SJCRH30 (cell line): ENCODE measurements at regions not wholly inside any gene's neighbourhood (a gene's known extent, or its start where the extent isn't known, plus 50 kb on each side); places are given as distances from the start of the nearest gene placed in this dataset.

Source experiments
- DNase-seq, 2 experiments: peaks; one replicate each; pipeline ENCODE4 v3.0.0-alpha.2; 2015 to 2020
- H3K27ac ChIP-seq: fragments of 250-450 bp; sonication (Bioruptor Pico); 2 replicates; pipeline ENCODE4 v1.5.1; 2020; ENCODE audit warnings: mild to moderate bottlenecking, moderate library complexity
- H3K27me3 ChIP-seq: fragments of 250-450 bp; sonication (Bioruptor Pico); 2 replicates; pipeline ENCODE4 v1.5.1; 2020; ENCODE audit warnings: mild to moderate bottlenecking, moderate library complexity
- H3K36me3 ChIP-seq: fragments of 250-450 bp; sonication (Bioruptor Pico); 2 replicates; pipeline ENCODE4 v1.5.1; 2020; ENCODE audit warnings: mild to moderate bottlenecking, moderate library complexity
- H3K4me1 ChIP-seq: fragments of 250-450 bp; sonication (Bioruptor Pico); 2 replicates; pipeline ENCODE4 v1.5.1; 2020; ENCODE audit warnings: mild to moderate bottlenecking, moderate library complexity
- H3K4me3 ChIP-seq: fragments of 250-450 bp; sonication (Bioruptor Pico); 2 replicates; pipeline ENCODE4 v1.5.1; 2020; ENCODE audit warnings: mild to moderate bottlenecking, moderate library complexity
- H3K9me3 ChIP-seq: fragments of 250-450 bp; sonication (Bioruptor Pico); replicated peaks from 2 replicates; pipeline ENCODE4 v1.5.1; 2020; ENCODE audit warnings: mild to moderate bottlenecking, moderate library complexity

- Histone ChIP-seq H3K9me3 (no peaks in the 10 kb centered on the region), H3K27ac (no peak overlapping the region; the same call in 1 of the 2 replicates), H3K36me3 (no peaks in the 10 kb centered on the region), H3K4me3 (no peak overlapping the region), H3K4me1 (0 out of 2 replicates have a peak, but pooled peaks cover 3% of the 10 kb centered on the region), H3K27me3 (no peaks in the 10 kb centered on the region)
- DNase-seq = no peak
These were observed 593.5 kb downstream of the BCOR start for GRCh38 chrX:39504227-39504626.

DNA sequence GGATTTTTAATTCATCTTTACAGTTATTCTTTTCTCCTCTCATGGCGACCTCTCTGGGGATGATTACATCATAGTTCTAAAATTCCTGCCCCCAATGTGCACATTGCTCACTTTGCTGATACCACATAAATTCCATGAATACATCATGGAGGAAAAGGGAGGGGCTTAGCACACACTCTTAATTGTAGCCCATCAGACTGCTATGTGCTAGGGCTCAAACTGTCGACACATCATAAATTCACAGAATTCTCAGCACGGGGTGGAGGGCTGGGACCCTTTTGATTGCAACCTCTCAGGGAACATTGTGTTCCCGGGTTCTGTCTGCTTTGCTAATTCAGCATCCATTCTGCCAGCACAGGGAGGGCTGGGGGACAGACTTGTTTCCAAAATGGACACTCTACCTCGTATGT, 592.9 kb downstream of the BCOR start:
- no peak for DNase-seq
- Histone ChIP-seq H3K4me1 (0 out of 2 replicates have a peak, but pooled peaks cover 3% of the 10 kb centered on the region), H3K4me3 (no peak overlapping the region), H3K27ac (no peak overlapping the region; the same call in 1 of the 2 replicates), H3K27me3 (no peaks in the 10 kb centered on the region), H3K9me3 (no peaks in the 10 kb centered on the region), H3K36me3 (no peaks in the 10 kb centered on the region)

DNA sequence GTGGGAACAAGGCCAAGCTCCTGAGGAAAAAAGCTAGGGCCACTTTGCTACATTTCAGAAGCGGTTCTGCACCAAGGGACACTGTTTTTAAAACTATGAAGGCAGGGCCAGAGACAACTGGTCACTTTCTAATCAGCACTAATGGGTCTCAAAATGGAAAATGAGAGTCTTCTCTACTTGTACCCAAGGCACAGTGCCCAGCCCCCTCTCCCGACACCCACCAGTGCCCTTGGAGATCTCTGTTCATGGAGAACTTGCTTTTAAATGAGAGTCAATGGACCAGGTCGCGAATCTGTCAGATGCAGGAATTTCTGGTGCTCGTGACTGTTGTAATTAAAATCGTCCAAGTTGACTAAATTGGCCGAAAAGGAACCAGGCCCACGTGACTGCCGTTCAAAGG, 591.6 kb downstream of the BCOR start:
- no peaks in the 10 kb centered on the region for H3K27me3 ChIP-seq
- no peak overlapping the region for H3K27ac ChIP-seq
- no peaks in the 10 kb centered on the region for H3K36me3 ChIP-seq
- H3K9me3 ChIP-seq = no peaks in the 10 kb centered on the region
- no peak for DNase-seq
- H3K4me1 ChIP-seq = 0 out of 2 replicates have a peak, but pooled peaks cover 3% of the 10 kb centered on the region
- no peak overlapping the region for H3K4me3 ChIP-seq

GRCh38 chrX:39507034-39507433, 590.7 kb downstream of the BCOR start:
- H3K4me3 ChIP-seq = no peak overlapping the region
- H3K27me3 ChIP-seq = no peaks in the 10 kb centered on the region
- H3K4me1 ChIP-seq = 0 out of 2 replicates have a peak, but pooled peaks cover 3% of the 10 kb centered on the region
- peak in 1 of 2 experiments; percentile 48 for DNase-seq
- no peaks in the 10 kb centered on the region for H3K36me3 ChIP-seq
- no peak overlapping the region for H3K27ac ChIP-seq
- H3K9me3 ChIP-seq = no peaks in the 10 kb centered on the region

- Histone ChIP-seq H3K36me3 (no peaks in the 10 kb centered on the region), H3K9me3 (no peaks in the 10 kb centered on the region), H3K4me3 (no peak overlapping the region), H3K4me1 (0 out of 2 replicates have a peak, but pooled peaks cover 3% of the 10 kb centered on the region), H3K27ac (no peak overlapping the region), H3K27me3 (no peaks in the 10 kb centered on the region)
- no peak for DNase-seq
These were observed 590.0 kb downstream of the BCOR start for GRCh38 chrX:39507617-39508299.

GRCh38 chrX:39508300-39508692, 589.5 kb downstream of the BCOR start:
- no peaks in the 10 kb centered on the region for H3K36me3 ChIP-seq

GRCh38 chrX:39509157-39509556, 588.6 kb downstream of the BCOR start:
- DNase-seq = no peak
- no peak overlapping the region for H3K27ac ChIP-seq
- H3K36me3 ChIP-seq = no peaks in the 10 kb centered on the region
- H3K27me3 ChIP-seq = no peaks in the 10 kb centered on the region
- H3K9me3 ChIP-seq = no peaks in the 10 kb centered on the region
- 0 out of 2 replicates have a peak, but pooled peaks cover 3% of the 10 kb centered on the region for H3K4me1 ChIP-seq
- no peak overlapping the region for H3K4me3 ChIP-seq

More at GRCh38 chrX:39508300-39508692, 589.5 kb downstream of the BCOR start:
- no peaks in the 10 kb centered on the region for H3K9me3 ChIP-seq
- DNase-seq = no peak
- H3K27me3 ChIP-seq = no peaks in the 10 kb centered on the region
- 0 out of 2 replicates have a peak, but pooled peaks cover 3% of the 10 kb centered on the region for H3K4me1 ChIP-seq
- H3K27ac ChIP-seq = no peak overlapping the region
- H3K4me3 ChIP-seq = no peak overlapping the region

DNA sequence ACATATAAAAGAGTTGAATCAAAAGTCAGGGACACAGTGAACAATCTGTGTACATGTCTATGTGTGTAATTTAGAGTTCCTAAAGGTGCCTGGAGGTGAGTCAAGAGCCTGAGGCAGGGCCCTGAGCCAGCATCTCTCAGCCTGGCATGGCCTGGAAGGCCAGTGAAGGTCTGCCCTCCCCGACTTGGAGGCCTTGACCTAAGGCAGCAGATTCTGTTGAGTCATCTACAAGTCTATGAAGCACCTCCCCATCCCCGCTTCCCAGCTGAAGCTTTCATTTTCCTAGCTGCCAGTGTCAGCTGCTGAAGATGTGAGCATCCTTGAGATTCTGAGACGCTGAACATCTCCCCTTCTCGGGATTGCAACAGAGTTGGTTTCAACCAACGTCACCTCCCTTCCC, 583.9 kb downstream of the BCOR start:
- H3K27ac ChIP-seq = no peak overlapping the region
- peaks cover 6% of the 10 kb centered on the region; the same call in 1 of the 2 replicates for H3K4me1 ChIP-seq
- H3K36me3 ChIP-seq = no peaks in the 10 kb centered on the region
- H3K9me3 ChIP-seq = no peaks in the 10 kb centered on the region
- no peaks in the 10 kb centered on the region for H3K27me3 ChIP-seq
- DNase-seq = no peak
- H3K4me3 ChIP-seq = no peak overlapping the region

DNA sequence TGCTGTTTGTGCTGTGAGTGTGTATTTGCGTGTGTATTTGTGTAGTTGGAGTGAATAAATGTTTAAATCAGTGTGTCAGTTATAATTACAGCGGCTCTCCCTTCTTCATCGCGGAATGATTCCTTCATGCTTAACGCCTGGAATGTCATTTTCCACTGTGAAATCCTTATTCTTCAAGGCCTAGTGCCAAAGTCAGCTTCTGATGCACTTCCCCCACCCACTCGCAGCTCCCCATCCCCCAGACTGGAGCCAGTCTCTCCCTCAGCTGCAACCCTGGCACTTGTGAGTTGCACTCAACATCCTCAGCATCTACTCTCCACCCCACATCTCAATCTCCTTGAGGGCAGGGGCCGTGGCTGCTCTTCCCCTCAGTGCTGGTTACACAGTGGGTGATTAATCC, 583.0 kb downstream of the BCOR start:
- Histone ChIP-seq H3K4me3 (no peak overlapping the region), H3K9me3 (no peaks in the 10 kb centered on the region), H3K27ac (no peak overlapping the region), H3K4me1 (peaks cover 6% of the 10 kb centered on the region; the same call in 1 of the 2 replicates), H3K36me3 (no peaks in the 10 kb centered on the region), H3K27me3 (no peaks in the 10 kb centered on the region)
- DNase-seq = no peak

DNA sequence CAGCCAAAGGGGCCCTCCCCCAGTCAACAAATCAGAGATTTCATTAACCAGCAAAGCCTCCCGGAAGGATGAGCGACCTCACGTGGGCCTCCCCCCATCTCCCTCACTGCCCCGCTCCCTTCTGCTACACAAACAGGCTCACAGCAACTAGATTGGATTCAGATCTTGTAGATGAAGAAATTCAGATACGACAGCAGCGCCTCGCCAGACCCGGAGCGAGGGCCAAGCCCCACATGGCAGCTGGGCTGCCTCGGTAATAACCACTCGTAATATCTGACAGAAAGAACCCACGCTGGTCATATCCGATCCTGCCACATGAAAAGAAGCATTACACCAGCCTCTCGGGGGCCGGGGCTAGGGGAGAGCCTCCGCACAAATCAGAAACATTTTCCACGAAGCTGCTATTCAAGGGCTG, 581.3 kb downstream of the BCOR start:
- no peaks in the 10 kb centered on the region for H3K27me3 ChIP-seq

DNA sequence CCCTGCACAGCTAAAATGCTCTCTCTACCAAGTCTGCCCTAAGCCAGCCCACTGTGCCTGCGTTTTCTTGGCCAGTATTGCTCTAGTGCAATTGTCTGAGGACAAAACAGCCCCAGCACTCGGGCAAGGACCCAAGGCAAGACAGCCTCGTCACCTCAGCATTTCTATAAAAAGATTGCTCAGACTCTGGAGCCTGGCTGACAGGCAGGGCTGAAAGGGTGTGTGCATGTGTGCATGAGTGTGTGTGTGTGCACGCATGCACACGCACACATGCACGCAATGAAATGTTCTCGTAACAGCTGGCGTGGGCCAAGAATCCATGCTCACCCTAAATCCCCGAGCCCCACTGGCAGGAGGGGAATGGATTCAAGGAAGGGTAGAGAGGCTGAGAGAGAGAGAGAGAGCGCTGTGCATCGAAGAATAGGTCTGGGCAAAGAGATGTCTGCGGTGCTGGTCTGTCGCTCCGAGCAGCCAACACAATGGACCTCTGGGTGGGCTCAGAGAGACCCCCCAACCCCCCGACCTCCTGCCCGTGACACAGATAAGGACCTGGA, 579.2 kb downstream of the BCOR start:
- H3K36me3 ChIP-seq = no peaks in the 10 kb centered on the region
- H3K4me1 ChIP-seq = peaks cover 6% of the 10 kb centered on the region; the same call in 1 of the 2 replicates
- no peaks in the 10 kb centered on the region for H3K27me3 ChIP-seq
- peak overlapping the region; percentile 25; the same call in 1 of the 2 replicates for H3K27ac ChIP-seq
- peak in 1 of 2 experiments; percentile 10 for DNase-seq
- no peaks in the 10 kb centered on the region for H3K9me3 ChIP-seq
- H3K4me3 ChIP-seq = peak overlapping the region; percentile 38

More for the DNA sequence above, 581.3 kb downstream of the BCOR start:
- Histone ChIP-seq H3K4me3 (peak overlapping the region; percentile 31), H3K9me3 (no peaks in the 10 kb centered on the region), H3K4me1 (peaks cover 6% of the 10 kb centered on the region; the same call in 1 of the 2 replicates), H3K36me3 (no peaks in the 10 kb centered on the region), H3K27ac (0 out of 2 replicates have a peak overlapping the region, but pooled peaks have one; percentile 13)
- peak; percentile 22 to 23 for DNase-seq

DNA sequence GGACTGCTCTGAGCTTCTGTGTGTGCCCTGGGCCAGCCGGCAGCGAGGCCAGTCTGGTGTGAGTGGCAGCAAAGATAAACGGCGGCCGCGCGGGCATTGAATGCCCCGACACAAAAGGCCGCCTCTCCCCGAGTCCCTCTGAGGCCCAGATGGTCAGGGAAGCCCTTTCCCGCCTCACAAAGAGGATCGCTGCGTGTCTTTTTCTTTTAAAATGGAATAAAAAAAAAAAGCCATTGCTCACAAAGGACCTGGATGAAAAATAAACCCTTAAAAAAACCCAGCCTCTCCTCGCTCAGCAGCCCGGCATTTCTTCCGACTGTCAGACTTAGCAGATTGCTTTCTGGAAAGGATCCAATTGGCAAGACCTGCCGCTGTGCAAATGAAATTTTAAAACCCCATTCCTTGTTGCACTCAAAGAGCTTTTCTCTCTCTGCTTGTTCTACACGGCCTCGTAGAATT, 578.7 kb downstream of the BCOR start:
- Histone ChIP-seq H3K27ac (peak overlapping the region; percentile 25; the same call in 1 of the 2 replicates), H3K27me3 (no peaks in the 10 kb centered on the region), H3K4me3 (peak overlapping the region; percentile 38), H3K9me3 (no peaks in the 10 kb centered on the region), H3K36me3 (no peaks in the 10 kb centered on the region), H3K4me1 (peaks cover 6% of the 10 kb centered on the region; the same call in 1 of the 2 replicates)
- DNase-seq = peak in 1 of 2 experiments; percentile 25

- no peak overlapping the region for H3K27ac ChIP-seq
- H3K9me3 ChIP-seq = no peaks in the 10 kb centered on the region
- no peaks in the 10 kb centered on the region for H3K36me3 ChIP-seq
- H3K4me1 ChIP-seq = peaks cover 6% of the 10 kb centered on the region; the same call in 1 of the 2 replicates
- no peak for DNase-seq
- no peaks in the 10 kb centered on the region for H3K27me3 ChIP-seq
- H3K4me3 ChIP-seq = no peak overlapping the region
These were observed 578.0 kb downstream of the BCOR start for GRCh38 chrX:39519566-39520301.

DNA sequence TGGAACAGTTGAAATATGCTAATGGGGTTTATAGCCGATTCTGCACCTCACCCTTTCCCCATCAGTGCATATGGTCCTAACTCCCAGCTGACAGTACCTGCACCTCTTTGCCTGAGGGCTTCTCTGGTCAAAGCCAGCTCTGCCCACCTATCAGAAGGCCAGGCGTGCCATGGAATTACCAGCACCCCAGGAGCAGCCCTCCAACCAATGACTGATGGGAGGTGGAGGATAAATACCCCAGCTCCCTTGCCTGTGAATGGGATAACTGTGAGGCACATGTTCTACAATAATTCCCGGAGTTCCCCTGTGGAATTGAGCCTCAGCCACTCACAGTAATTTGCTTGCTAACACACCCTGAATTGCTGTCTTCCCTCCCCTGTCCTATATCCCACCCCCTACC, 572.0 kb downstream of the BCOR start:
- DNase-seq = no peak
- Histone ChIP-seq H3K27ac (no peak overlapping the region), H3K9me3 (no peaks in the 10 kb centered on the region), H3K27me3 (no peaks in the 10 kb centered on the region), H3K36me3 (no peaks in the 10 kb centered on the region), H3K4me3 (no peak overlapping the region), H3K4me1 (peaks cover 3% of the 10 kb centered on the region; the same call in 1 of the 2 replicates)
